HG02588 (cell line): ENCODE measurements at regions not wholly inside any gene's neighbourhood (a gene's known extent, or its start where the extent isn't known, plus 50 kb on each side); places are given as distances from the start of the nearest gene placed in this dataset.
"Not testable (repeated sequence)": the region's sequence is repeated elsewhere in the genome, so short reads cannot be mapped to it uniquely, and the experiment has no call there.

Experiments
- ATAC-seq: cut with Tn5 transposase; IDR thresholded peaks from one replicate; pipeline ENCODE4 v1.9.1; 2021; ENCODE audit warnings: mild to moderate bottlenecking, moderate library complexity; ENCODE audit not compliant: unreplicated experiment

- ATAC-seq = no peak
Observed at GRCh38 chr5:6117212-6117611, 261.1 kb downstream of the MED10 start.

GRCh38 chr5:6115852-6116251 lies 262.5 kb downstream of the MED10 start:
- no peak for ATAC-seq

- ATAC-seq = no peak
Observed at GRCh38 chr5:6112538-6112937, 265.8 kb downstream of the MED10 start.

- no peak for ATAC-seq
Observed at GRCh38 chr5:6112125-6112524, 266.2 kb downstream of the MED10 start.

GRCh38 chr5:6111131-6111530 lies 267.2 kb downstream of the MED10 start:
- no peak for ATAC-seq

- ATAC-seq = no peak
Observed at GRCh38 chr5:6110441-6111005, 267.8 kb downstream of the MED10 start.

- ATAC-seq = no peak
Observed at GRCh38 chr5:6108981-6109825, 269.1 kb downstream of the MED10 start.

GRCh38 chr5:6108540-6108848 lies 269.9 kb downstream of the MED10 start:
- ATAC-seq = no peak

- no peak for ATAC-seq
Observed at GRCh38 chr5:6107675-6108539, 270.4 kb downstream of the MED10 start.

GRCh38 chr5:6106756-6107155 lies 271.6 kb downstream of the MED10 start:
- no peak for ATAC-seq

- ATAC-seq = no peak
Observed at GRCh38 chr5:6105320-6105719, 273.0 kb downstream of the MED10 start.

GRCh38 chr5:6096101-6096500 lies 282.2 kb downstream of the MED10 start:
- ATAC-seq = no peak

GRCh38 chr5:6094180-6094579 lies 284.2 kb downstream of the MED10 start:
- not testable (repeated sequence) for ATAC-seq

GRCh38 chr5:6090838-6091237 lies 287.5 kb downstream of the MED10 start:
- ATAC-seq = no peak

GRCh38 chr5:6090079-6090654 lies 288.2 kb downstream of the MED10 start:
- no peak for ATAC-seq

- ATAC-seq = no peak
Observed at GRCh38 chr5:6088706-6089105, 289.6 kb downstream of the MED10 start.

- ATAC-seq = no peak
Observed at GRCh38 chr5:6087576-6087975, 290.8 kb downstream of the MED10 start.

- no peak for ATAC-seq
Observed at GRCh38 chr5:6086871-6087270, 291.5 kb downstream of the MED10 start.

- ATAC-seq = no peak
Observed at GRCh38 chr5:6085341-6085860, 292.9 kb downstream of the MED10 start.

GRCh38 chr5:6084836-6085235 lies 293.5 kb downstream of the MED10 start:
- no peak for ATAC-seq

- no peak for ATAC-seq
Observed at GRCh38 chr5:6084376-6084775, 294.0 kb downstream of the MED10 start.
